ENCODE measurements at regions not wholly inside any gene's neighbourhood (a gene's known extent, or its start where the extent isn't known, plus 50 kb on each side); places are given as distances from the start of the nearest gene placed in this dataset.

DNA sequence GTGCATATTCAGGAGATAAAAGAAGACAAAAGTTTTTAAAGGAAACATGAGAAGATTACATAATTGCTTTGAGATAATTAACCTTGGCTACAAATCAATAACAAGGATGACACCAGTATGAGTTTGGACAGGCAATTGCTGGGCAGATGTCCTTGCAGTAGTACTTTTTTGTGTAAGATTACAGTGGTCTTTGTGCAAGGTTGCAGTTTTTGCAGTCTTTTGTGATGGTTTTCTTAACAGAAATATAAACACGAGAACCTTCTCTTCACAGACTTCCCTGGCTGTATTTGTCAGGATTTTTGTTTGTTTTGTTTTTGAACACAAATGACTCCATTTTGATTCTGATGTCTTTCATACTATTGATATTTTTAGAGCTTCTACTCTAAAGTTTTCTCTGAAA is 128.3 kb upstream of the ALCAM start:
- TF ChIP-seq, protein P1, sequence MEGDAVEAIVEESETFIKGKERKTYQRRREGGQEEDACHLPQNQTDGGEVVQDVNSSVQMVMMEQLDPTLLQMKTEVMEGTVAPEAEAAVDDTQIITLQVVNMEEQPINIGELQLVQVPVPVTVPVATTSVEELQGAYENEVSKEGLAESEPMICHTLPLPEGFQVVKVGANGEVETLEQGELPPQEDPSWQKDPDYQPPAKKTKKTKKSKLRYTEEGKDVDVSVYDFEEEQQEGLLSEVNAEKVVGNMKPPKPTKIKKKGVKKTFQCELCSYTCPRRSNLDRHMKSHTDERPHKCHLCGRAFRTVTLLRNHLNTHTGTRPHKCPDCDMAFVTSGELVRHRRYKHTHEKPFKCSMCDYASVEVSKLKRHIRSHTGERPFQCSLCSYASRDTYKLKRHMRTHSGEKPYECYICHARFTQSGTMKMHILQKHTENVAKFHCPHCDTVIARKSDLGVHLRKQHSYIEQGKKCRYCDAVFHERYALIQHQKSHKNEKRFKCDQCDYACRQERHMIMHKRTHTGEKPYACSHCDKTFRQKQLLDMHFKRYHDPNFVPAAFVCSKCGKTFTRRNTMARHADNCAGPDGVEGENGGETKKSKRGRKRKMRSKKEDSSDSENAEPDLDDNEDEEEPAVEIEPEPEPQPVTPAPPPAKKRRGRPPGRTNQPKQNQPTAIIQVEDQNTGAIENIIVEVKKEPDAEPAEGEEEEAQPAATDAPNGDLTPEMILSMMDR (IDR thresholded peaks at IDR 0.05; ENCODE audit: insufficient read depth, low read length) = no peak
- TF ChIP-seq SPI1 (IDR thresholded peaks at IDR 0.05; ENCODE audit: borderline replicate concordance, low read depth) (no peak), POLR2AphosphoS5 (IDR thresholded peaks at IDR 0.05; ENCODE audit: low read depth) (no peak), GABPA (IDR thresholded peaks at IDR 0.05; ENCODE audit: low read depth) (no peak)

All from HL-60 (cell line).